ENCODE measurements at regions not wholly inside any gene's neighbourhood (a gene's known extent, or its start where the extent isn't known, plus 50 kb on each side); places are given as distances from the start of the nearest gene placed in this dataset.

DNA sequence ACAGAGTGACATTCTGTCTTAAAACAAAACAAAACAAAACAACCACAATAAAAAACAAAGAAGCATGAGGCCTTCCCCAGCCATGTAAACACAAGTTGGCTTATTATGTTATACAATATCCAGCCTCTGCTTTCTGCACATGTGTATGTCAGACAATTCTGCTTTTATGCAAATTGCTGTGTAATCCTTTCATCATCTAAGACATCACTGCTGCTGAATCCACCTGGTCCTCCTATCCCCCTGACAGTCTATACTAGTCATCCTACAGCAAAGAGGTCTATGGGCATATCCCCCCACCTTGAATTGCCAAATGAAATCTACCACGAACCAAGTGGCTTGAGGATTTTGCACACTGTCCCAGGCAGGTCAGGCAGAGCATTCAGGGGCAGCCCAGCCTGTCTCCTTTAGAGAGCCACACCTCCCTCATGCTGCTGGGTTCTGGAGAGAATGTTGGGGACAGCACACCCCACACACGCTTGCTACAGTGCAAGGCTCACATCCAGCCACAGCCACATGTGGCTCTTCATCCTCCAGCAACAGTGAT lies 339.6 kb upstream of the CDH5 start:
- TF ChIP-seq ESRRA (CRISPR knock-in tag; IDR thresholded peaks at IDR 0.05; ENCODE audit: borderline replicate concordance) (no peak), TP53 (CRISPR knock-in tag; IDR thresholded peaks at IDR 0.05) (no peak), ZNF121 (CRISPR knock-in tag; IDR thresholded peaks at IDR 0.05) (no peak), CREB1 (CRISPR knock-in tag; IDR thresholded peaks at IDR 0.05) (no peak), ZNF423 (CRISPR knock-in tag; IDR thresholded peaks at IDR 0.05) (no peak), FOXJ3 (CRISPR knock-in tag; IDR thresholded peaks at IDR 0.05; ENCODE audit: borderline replicate concordance) (no peak), IRF2 (CRISPR knock-in tag; IDR thresholded peaks at IDR 0.05; ENCODE audit: borderline replicate concordance, low read depth) (no peak), CBFB (CRISPR knock-in tag; IDR thresholded peaks at IDR 0.05; ENCODE audit: low read depth) (no peak), KAT7 (CRISPR knock-in tag; IDR thresholded peaks at IDR 0.05; ENCODE audit: borderline replicate concordance) (no peak), TEAD1 (CRISPR knock-in tag; IDR thresholded peaks at IDR 0.05) (no peak)
- TF ChIP-seq, protein P1, sequence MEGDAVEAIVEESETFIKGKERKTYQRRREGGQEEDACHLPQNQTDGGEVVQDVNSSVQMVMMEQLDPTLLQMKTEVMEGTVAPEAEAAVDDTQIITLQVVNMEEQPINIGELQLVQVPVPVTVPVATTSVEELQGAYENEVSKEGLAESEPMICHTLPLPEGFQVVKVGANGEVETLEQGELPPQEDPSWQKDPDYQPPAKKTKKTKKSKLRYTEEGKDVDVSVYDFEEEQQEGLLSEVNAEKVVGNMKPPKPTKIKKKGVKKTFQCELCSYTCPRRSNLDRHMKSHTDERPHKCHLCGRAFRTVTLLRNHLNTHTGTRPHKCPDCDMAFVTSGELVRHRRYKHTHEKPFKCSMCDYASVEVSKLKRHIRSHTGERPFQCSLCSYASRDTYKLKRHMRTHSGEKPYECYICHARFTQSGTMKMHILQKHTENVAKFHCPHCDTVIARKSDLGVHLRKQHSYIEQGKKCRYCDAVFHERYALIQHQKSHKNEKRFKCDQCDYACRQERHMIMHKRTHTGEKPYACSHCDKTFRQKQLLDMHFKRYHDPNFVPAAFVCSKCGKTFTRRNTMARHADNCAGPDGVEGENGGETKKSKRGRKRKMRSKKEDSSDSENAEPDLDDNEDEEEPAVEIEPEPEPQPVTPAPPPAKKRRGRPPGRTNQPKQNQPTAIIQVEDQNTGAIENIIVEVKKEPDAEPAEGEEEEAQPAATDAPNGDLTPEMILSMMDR (IDR thresholded peaks at IDR 0.05): no peak
- TF ChIP-seq, protein P2, sequence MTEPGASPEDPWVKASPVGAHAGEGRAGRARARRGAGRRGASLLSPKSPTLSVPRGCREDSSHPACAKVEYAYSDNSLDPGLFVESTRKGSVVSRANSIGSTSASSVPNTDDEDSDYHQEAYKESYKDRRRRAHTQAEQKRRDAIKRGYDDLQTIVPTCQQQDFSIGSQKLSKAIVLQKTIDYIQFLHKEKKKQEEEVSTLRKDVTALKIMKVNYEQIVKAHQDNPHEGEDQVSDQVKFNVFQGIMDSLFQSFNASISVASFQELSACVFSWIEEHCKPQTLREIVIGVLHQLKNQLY (CRISPR knock-in tag; IDR thresholded peaks at IDR 0.05): no peak
- TF ChIP-seq, protein P3, sequence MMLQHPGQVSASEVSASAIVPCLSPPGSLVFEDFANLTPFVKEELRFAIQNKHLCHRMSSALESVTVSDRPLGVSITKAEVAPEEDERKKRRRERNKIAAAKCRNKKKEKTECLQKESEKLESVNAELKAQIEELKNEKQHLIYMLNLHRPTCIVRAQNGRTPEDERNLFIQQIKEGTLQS (CRISPR knock-in tag; conservative IDR thresholded peaks at IDR 0.05): no peak
- TF ChIP-seq, protein P4, sequence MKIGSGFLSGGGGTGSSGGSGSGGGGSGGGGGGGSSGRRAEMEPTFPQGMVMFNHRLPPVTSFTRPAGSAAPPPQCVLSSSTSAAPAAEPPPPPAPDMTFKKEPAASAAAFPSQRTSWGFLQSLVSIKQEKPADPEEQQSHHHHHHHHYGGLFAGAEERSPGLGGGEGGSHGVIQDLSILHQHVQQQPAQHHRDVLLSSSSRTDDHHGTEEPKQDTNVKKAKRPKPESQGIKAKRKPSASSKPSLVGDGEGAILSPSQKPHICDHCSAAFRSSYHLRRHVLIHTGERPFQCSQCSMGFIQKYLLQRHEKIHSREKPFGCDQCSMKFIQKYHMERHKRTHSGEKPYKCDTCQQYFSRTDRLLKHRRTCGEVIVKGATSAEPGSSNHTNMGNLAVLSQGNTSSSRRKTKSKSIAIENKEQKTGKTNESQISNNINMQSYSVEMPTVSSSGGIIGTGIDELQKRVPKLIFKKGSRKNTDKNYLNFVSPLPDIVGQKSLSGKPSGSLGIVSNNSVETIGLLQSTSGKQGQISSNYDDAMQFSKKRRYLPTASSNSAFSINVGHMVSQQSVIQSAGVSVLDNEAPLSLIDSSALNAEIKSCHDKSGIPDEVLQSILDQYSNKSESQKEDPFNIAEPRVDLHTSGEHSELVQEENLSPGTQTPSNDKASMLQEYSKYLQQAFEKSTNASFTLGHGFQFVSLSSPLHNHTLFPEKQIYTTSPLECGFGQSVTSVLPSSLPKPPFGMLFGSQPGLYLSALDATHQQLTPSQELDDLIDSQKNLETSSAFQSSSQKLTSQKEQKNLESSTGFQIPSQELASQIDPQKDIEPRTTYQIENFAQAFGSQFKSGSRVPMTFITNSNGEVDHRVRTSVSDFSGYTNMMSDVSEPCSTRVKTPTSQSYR (CRISPR knock-in tag; IDR thresholded peaks at IDR 0.05): no peak

Data from WTC11 (cell line).